RCC 7860 (cell line): ENCODE measurements at regions not wholly inside any gene's neighbourhood (a gene's known extent, or its start where the extent isn't known, plus 50 kb on each side); places are given as distances from the start of the nearest gene placed in this dataset.

ENCODE experiments used
- DNase-seq: peaks from one replicate; pipeline ENCODE4 v3.0.0-alpha.2; 2015; ENCODE audit warnings: low spot score
- FAIRE-seq: peaks from 2 replicates; lab custom pipeline; 2012; peaks lifted over from hg19 to GRCh38; lab: Jason Lieb, UNC

DNA sequence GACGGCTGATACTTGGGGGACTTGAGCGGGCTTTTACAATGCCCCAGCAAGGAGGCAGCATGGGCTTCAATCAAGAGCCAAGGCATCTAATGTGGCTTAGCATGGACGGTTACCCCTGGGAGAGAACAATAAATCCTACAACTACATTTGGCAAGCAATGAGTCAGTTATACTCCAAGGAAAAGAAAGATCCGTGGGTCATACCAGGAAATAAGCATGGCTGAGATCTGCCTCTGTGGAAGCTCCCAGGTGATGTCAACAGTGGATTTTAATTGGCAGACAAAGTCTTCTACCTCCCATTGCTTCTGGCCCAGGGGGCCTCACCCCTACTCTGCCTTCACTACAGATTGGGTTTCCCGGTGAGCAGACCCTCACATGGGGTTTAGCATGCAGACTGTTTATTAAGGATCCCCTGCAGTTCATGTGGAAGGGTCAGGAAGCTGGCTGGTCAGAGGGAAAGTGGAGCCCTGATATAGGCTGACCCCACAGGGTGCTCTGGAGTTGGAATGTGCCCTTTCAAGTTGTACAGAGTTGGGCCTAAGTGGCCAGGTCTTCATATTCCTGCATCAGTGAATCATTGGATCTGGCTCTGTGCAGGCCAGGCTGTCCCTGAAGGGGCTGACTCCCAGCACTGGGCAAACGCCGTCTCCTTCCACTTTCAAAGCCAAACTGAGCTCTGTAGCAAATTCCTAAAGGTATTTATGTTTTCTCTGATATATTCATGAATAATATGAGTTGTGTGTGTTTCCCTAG lies 91.3 kb upstream of the GGTLC1 start:
- DNase-seq (no peak), FAIRE-seq (no peak)

DNA sequence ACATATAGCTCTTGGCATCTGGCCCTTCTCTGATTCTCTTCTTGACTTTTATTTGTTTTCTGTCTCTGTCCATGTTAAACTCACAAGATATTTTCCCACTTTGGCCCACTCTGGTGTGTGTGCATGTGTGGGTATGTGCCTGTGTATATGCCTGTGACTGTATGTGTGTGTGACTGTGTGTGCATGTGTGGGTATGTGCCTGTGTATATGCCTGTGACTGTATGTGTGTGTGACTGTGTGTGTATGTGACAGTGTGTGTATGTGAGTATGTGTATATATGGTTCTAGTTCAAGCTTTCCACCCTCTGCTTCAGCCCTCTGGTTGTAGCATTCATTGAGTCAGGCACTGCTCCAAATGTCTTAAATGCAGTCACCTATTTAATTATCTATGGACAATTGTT lies 88.6 kb upstream of the GGTLC1 start:
- no peak for FAIRE-seq
- no peak for DNase-seq

DNA sequence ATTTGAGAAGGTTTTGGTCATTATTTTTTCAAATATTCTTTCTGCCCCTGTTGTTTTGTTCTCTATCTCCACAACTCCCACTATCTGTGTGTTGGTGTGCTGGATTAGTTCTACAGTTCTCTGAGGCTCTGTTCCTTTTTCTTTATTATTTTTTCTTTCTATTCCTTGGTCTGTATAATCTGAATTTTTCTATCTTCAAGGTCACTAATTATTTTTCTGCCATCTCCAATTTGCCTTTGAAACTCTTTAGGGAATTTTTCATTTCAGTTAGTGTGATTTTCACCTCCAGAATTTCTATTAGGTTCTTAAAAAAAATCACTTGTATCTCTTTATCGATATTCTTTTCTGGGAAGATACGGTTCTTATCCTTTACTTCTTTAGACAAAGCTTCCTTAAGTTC lies 82.1 kb upstream of the GGTLC1 start:
- FAIRE-seq (no peak), DNase-seq (no peak)

DNA sequence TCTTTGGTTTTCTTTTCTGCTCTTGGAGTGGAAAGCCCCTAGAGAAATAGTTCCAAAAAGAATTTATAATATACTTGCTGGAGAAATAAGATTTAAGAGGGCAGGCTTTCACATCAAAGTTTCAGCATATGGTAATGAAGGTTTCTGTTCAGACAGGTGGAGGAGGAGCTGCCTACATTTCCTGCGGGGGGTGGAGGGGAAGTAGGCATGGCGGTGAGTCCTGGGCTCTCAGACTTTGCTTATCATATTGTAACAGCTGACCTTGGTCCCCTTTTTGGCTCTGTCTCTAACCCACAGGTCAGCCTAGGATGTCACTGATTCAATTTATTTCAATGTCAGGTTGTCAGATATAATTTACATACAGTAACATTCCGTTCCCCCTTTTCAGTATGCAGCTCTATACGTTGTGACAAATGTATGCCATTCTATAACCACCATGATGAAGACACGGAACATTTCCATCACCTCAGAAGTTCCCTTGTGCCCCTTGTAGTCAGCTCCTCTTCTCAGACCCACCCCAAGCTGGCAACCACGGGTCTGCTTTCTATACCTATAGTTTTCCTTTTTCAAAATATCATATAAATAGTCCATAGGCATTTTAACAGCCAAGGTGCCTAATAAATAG lies 77.6 kb upstream of the GGTLC1 start:
- FAIRE-seq (no peak), DNase-seq (no peak)

DNA sequence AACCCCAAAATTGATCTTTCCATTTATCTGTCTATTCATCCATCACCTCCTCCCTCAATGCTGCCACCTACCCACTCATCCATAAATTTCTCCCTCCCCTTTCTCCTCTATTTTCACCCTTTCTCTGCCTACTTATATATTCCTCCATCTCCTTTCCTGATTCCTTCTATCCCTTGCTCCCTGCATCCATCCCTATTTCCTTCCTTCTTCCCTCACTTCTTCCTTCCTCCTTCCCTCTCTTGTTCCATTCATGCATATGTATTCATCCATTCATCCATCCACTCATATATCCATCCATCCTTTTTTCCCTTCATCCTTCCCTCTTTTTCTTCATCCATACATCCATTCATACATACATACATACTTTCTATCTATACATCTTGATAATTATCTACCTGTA lies 76.3 kb upstream of the GGTLC1 start:
- DNase-seq = no peak
- no peak for FAIRE-seq

DNA sequence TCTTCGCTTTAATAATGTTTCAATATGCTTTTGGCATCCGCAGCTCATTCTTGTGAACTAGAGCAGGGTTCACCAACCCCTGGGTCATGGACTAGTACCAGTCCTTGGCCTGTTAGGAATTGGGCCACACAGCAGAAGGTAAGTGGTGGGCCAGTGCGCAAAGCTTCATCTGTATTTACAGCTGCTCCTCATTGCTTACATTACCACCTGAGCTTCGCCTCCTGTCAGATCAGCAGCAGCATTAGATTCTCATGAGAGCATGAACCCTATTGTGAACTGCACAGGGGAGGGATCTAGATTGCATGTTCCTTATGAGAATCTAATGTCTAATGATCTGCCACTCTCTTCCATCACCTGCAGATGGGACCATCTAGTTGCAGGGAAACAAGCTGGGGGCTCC lies 75.5 kb upstream of the GGTLC1 start:
- FAIRE-seq = no peak

DNA sequence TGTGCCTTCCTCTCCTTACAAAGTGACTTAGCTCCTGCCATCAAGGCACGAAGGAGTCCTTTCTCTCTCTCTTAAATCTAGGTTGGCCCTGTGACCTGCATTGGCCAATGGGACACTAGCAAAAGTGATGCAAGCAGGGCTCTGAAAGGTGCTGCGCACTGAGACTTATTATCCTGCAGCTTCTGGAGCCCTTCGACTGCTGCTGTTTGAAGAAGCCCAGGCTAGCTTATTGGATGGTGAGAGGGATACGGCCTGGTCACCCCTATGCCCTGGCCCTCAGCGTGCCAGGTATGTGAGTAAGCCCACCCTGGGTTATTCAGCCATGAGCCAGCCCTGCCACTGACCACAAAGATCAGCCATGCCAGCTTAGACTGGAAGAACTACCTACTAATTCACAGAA lies 74.5 kb upstream of the GGTLC1 start:
- FAIRE-seq = no peak
- no peak for DNase-seq

More for the DNA sequence above, 75.5 kb upstream of the GGTLC1 start:
- DNase-seq = no peak

DNA sequence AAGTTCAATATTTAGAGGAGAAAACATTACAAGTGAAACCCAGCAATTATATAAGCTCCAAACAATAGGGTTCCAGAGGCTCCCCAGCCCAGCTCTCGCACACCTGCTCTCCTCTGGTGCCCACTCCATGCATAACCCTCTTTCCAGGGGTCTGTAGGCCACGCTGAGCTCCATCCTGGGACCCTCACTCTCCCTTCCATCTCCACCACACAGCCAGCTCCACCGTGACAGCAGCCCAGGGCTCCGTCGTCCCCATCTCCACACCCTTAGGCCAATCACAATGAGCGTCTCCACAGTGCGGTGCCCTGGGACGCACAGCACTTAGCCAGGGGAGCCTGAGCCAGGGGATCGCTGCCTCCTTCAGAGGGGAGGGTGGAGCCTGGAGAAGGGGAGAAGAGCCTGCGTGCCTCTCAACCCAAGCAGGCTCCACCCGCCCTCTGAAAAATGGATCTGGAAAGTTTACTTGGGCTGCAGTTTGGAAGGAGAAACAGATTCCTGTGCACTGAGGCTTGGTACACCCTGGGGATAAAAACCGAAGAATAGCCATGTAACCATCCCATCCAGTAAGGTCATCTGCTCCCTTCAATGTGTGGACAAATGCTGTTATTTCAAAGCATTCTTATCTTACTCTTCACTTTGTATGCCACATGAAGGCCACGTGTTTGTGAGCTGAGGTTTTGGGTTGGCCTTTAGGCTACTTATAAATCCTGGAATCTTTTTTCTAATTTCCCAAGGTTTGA lies 72.4 kb upstream of the GGTLC1 start:
- DNase-seq (no peak), FAIRE-seq (no peak)

DNA sequence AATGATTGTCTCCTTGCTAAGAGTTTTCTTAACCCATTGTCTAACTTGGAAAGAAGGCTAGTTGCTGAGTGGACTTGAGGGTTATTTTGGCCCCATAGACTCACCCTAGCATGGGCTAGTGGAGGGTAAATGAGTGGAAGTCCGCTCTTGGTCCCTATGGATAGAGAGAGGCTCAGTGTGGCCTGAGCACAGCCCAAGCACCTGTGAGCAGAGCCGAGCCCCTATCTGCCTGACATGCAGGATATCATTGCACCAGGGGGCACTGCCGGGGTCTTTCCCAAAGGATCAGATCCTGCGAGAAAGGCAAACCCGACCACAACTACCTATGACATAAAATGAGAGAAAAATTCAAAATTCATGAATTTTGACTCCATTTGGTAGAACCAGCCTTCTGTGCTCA lies 70.6 kb upstream of the GGTLC1 start:
- FAIRE-seq = no peak
- DNase-seq = no peak

DNA sequence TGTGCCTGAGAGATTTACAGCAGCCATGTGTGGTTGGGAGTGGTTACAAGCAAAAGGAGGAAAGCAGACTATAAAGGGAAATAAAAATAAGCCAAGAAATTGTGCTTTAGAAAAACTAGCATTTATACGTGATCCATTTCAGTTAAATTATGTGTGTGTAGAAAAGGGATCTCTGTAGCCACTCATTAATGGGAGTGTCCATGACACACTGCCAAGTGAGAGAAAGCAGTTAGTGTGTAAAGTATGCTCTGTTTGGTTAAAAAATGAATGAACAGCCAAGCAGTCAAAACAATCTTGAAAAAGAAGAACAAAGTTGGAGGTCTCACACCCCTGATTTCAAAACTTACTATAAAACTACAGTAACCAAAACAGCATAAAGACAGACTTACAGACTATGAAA lies 67.9 kb upstream of the GGTLC1 start:
- no peak for FAIRE-seq

DNA sequence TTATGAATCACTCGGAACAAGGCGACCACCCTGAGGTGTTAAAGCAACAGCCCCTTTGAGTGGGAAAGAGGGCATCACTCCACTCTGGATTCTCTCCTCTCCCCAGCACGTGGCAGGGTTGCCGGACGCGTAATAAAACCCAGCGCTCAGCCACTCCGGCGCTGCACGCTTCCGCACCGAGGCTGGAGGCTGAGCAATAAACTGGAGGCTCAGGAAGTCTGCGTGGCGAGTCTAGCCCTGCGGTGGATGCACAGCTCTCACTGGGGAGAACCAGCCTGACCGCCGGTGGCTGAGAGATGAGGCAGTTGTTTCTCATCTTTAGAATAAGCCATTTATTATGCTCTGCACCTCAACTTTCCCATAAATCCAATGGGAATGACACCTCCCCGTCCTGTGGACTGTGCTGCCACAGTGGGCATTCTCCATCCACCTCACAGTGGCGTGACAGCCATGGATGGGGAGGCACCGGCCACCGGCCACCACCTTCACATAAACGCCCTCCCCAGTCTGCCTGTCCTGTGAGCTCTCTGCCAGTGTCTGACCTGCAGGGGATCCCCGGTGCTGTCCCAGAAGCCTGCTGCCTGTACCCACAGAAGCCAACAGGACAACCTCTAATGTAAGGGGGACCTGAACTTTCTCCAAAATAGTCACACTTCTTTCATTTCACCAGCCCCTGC lies 64.2 kb upstream of the GGTLC1 start:
- DNase-seq (no peak), FAIRE-seq (no peak)

More for the DNA sequence above, 67.9 kb upstream of the GGTLC1 start:
- no peak for DNase-seq

DNA sequence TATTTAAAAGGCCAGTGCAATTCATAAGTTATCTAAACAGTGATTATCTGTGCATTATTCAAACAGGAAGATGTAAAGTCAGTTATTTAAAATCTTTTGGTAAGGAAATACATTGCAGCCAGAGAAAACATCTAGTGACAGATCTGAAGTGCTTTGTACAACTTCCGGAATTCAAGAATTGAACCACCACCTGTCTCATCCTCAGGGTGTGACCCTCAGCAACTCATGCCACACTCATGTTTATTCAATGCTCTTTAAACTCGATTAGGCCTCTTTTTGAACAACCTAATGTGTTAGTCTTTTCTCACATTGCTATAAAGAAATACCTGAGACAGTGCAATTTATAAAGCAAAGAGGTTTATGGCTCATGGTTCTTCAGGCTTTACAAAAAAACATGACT lies 62.6 kb upstream of the GGTLC1 start:
- no peak for DNase-seq
- no peak for FAIRE-seq

DNA sequence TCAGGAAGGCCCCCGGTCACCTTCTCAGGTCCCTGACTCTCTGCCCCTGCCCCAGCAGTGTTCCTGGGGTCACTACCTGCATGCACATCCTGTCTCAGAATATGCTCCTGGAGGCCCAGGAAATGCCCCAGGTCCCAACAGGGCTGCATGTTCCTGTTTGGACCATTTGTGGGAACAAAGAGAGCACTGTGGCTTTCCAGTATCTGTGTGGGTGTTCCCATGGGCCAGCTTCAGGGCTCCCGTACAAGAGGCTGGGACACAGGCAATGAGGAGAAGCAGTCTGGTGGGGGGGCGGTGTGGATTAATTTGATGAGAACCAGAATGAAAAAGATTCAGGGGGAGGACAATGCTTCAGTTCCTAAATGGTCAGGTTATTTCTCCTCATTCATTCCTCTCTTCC lies 61.5 kb upstream of the GGTLC1 start:
- FAIRE-seq (no peak), DNase-seq (no peak)

DNA sequence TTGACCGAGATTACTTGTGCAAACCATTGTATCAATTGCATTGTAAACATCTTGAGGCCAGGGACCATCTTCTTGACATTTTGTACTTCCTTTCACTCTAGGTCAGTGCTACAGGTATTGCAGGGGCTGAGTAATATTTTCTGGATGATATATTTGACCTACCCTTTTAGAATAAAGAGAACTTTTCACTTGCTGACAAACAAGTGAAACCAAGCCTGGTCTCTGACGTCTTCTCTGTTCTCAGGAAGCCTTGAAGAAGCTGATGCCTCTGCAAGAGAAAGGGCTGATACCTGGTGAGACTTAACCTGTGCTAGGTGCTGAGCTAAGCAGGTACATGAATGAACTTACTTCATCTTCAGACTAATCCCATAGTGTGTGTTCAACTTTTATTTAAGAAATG lies 60.5 kb upstream of the GGTLC1 start:
- no peak for FAIRE-seq
- DNase-seq = no peak

DNA sequence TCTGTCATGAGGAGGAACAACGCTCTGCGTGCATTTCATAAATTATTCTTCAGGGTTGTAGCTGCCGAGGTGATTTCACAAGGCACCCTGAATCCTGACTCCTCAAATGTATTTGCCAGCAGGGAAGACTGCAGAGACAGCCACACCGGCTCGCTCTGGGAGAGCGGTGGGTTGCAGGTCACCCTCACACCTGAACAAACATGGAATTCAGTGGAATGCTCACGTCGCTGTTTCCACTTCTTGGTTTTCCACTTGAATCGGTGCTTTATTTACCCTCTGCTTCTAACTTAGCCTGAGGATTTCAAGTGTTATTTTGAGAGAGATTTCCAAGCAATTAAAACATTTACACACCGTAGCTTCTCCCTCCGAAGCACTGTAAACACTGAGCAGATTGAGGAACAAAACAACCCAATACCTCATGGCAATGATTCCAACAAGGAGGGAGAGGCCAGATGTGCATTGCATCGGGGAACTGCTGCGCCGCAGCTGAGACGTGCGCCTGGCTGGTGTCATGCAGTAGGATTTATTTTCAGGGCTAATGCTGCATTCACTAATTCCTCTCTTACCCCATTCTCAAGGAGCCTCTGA lies 59.5 kb upstream of the GGTLC1 start:
- FAIRE-seq = no peak
- DNase-seq = no peak

DNA sequence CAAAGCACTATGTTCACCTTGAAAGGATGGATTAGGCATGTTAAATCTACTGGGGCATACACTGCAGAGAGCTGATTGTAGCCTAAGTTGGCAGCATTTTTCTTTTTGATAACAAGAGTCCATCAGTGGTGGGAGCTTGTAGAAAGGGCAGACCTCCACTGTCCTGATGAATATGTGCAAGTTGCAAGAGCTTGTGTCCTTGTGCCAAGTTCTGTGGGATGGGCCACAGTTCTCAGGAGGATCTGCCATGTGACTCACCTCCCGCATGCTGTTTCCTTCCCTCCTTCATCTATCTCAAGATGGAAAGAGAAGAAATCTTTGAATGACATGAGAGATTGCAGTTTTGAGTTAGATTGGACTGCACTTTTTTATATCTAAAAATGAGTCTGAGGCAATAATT lies 58.3 kb upstream of the GGTLC1 start:
- FAIRE-seq = no peak
- DNase-seq = no peak

DNA sequence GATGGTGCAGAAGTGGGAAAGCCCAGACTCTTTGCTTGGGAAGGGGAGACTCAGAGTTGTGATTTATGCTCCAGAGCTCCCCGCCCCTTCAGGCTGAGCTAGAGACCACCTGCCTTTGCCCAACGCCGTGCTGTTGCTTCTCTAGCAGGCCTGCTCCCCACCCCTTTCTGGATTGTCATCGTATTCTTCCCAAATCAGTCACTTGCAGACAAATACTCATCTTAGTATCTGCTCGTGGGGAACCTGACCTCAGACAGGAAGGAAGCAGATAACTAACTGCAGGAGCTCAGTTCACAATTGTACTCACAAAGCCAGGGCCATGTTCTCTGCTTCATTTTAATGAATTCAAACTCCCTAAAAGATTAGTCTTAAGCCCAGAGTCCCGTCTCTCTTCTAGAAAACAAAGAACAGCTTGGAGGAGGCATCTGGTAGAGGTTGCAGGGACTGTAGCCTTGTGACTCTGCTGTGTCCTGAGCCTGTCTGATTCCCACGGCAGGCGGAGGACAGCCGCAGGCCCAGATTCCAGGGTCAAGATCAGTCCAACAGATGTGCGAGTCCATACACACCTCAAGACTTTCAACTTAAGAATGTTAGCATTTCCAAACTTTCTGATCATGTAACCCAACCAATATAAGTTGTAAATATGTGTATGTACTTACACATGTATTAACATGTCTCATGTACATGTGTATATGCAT lies 57.2 kb upstream of the GGTLC1 start:
- FAIRE-seq (no peak), DNase-seq (no peak)

DNA sequence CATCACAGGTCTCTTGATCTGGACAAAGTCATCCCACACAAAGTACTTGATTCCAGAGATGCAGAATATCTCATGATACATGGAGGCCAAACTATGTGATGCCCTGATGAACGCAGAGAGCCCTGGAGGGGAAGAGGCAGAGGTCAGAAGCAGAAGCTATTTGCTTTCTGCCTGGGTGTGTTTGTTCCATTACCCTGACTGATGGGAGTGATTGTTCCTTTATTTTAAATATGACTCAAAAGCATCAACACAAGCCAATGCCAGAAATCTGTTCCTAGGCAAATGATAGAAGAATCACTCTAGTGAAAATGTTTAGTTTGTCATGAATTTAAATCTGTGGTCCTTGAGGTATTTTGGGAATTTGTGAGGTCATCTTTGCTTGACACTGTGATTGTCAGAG lies 54.7 kb upstream of the GGTLC1 start:
- DNase-seq (no peak), FAIRE-seq (no peak)

DNA sequence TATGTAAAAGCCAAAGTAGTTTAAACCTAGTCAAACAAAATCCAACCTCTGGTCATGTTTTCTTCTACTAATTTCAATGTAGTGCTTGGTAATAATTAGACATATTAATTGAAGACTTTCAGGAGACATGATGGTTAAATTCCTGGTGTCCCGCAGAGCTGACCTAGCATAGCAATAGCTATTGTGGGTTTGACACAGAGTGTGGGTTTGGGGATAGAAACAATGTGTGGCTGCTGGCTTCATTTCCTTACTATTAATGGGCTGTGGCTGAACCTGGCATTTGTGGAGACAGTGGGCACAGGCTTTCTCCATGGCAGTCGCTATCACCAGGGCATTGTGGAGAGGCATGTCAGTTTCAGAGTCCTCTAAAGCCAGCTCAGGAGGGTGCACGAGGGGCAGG lies 54.1 kb upstream of the GGTLC1 start:
- no peak for FAIRE-seq
- DNase-seq = no peak

DNA sequence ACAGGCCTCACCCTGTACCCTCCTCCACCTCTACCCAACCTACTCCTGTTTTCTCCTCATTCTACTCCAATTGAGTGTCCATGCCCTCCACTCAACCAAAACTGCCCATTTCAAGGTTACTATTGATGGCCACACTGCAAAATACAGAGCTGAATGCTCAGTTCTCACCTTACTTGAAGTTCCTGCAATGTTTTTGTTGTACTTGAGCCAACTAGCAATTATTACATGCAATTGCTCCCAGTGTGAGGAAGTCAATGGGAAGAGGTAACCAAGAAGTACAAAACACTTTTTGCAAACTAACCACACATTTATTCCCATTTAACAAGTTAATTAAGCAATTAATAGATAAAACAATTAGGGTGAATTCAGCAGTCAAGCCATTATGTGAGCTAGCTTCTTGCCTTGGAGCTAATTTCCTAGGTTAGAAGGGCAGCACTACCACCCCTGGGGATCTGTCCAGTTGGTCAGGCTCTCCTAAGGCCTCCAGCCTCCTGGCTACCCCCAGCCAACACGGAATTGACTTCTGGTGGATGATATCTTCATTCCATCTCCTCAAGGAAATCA lies 52.4 kb upstream of the GGTLC1 start:
- no peak for FAIRE-seq

More for the DNA sequence above, 52.4 kb upstream of the GGTLC1 start:
- DNase-seq = no peak
